Panc1 (cell line): ENCODE measurements at regions not wholly inside any gene's neighbourhood (a gene's known extent, or its start where the extent isn't known, plus 50 kb on each side); places are given as distances from the start of the nearest gene placed in this dataset.

Experiments used
- ATAC-seq: fragments of 200-7000 bp; cut with Tn5 transposase; 2 replicates; pipeline ENCODE4 v1.9.1; 2020; ENCODE audit warnings: mild to moderate bottlenecking, moderate library complexity
- BruUV-seq: library from RNA; stranded (reverse); fragments of 400-500 nt; replicated peaks from 2 replicates; lab custom pipeline; 2021; lab: Mats Ljungman, UMichigan
- CTCF ChIA-PET: fragments of 300-600 bp; sonication (Branson Sonifier 250); formaldehyde crosslinking; loops from one replicate; lab custom pipeline; 2022; ENCODE audit warnings: antibody characterized with exemption; lab: Charles Lee
- POLR2A ChIA-PET: fragments of 300-600 bp; sonication (Branson Sonifier 250); formaldehyde crosslinking; loops from one replicate; lab custom pipeline; 2022; ENCODE audit warnings: antibody characterized with exemption; lab: Charles Lee
- DNase-seq: peaks from one replicate; pipeline ENCODE4 v3.0.0-alpha.2; 2010; ENCODE audit warnings: low read depth, low spot score
- H3K27ac ChIP-seq: 2 replicates; pipeline ENCODE4 v1.5.1; 2011; ENCODE audit warnings: mild to moderate bottlenecking, low read length, inconsistent platforms
- H3K27me3 ChIP-seq: fragments of 200-500 bp; sonication (Bioruptor generic); 2 replicates; pipeline ENCODE4 v1.6.0; 2014; ENCODE audit warnings: low read length, inconsistent platforms; ENCODE audit not compliant: control insufficient read depth, insufficient read depth
- H3K36me3 ChIP-seq: fragments of 200-500 bp; sonication (Bioruptor generic); 2 replicates; pipeline ENCODE4 v1.5.1; 2014; ENCODE audit warnings: inconsistent platforms, mild to moderate bottlenecking, low read length, moderate library complexity; ENCODE audit not compliant: control insufficient read depth, insufficient read depth
- H3K4me1 ChIP-seq: 2 replicates; pipeline ENCODE4 v1.5.1; 2011; ENCODE audit warnings: inconsistent platforms, mild to moderate bottlenecking, low read length, moderate library complexity; ENCODE audit not compliant: control insufficient read depth, insufficient read depth
- H3K4me3 ChIP-seq, 2 experiments: 2 replicates each; pipeline ENCODE4 v1.5.1; 2011 to 2012; ENCODE audit warnings: low read depth in 2 of 2, low read length in 2 of 2, mild to moderate bottlenecking in 2 of 2, inconsistent platforms in 1 of 2, moderate library complexity in 1 of 2
- H3K9me3 ChIP-seq: fragments of 200-500 bp; sonication (Bioruptor generic); 2 replicates; pipeline ENCODE4 v1.5.1; 2014; ENCODE audit warnings: low read depth, mild to moderate bottlenecking, inconsistent platforms, low read length, moderate library complexity; ENCODE audit not compliant: control insufficient read depth, insufficient read depth
- CTCF ChIP-seq: fragments of 450-650 bp; IDR thresholded peaks from 2 replicates; pipeline ENCODE4 v1.5.1; 2017; ENCODE audit warnings: mild to moderate bottlenecking
- POLR2AphosphoS5 ChIP-seq: IDR thresholded peaks from 2 replicates; pipeline ENCODE4 v1.6.1; 2012; ENCODE audit warnings: mild to moderate bottlenecking, low read depth, low read length, moderate library complexity
- SIN3A ChIP-seq: IDR thresholded peaks from 2 replicates; pipeline ENCODE4 v1.6.1; 2012; ENCODE audit warnings: low read depth, mild to moderate bottlenecking, low read length, moderate library complexity, borderline replicate concordance; ENCODE audit not compliant: insufficient read depth
- TCF7L2 ChIP-seq: IDR thresholded peaks from 2 replicates; pipeline ENCODE4 v1.6.1; 2011; ENCODE audit warnings: mild to moderate bottlenecking, low read depth, low read length, inconsistent platforms
- in situ Hi-C: cut with HindIII; loops from 2 replicates; pipeline ENCODE4 v1.10.0; 2016; ENCODE audit warnings: low sequenced_read_pairs, low pct_unique_long_range_greater_than_20kb
- intact Hi-C: fragments of 100-400 bp; cut with micrococcal nuclease; formaldehyde crosslinking; loops from one replicate; pipeline ENCODE4 v1.10.0; 2022; ENCODE audit not compliant: unreplicated experiment
- TF ChIP-seq, protein P1 (sequence below), 2 experiments: IDR thresholded peaks; 2 replicates each; pipeline ENCODE4 v1.6.1; 2011 to 2012; ENCODE audit warnings: low read depth in 2 of 2, control low read depth in 1 of 2, low read length in 1 of 2, mild to moderate bottlenecking in 1 of 2, moderate library complexity in 1 of 2; ENCODE audit not compliant: insufficient read depth in 1 of 2

DNA sequence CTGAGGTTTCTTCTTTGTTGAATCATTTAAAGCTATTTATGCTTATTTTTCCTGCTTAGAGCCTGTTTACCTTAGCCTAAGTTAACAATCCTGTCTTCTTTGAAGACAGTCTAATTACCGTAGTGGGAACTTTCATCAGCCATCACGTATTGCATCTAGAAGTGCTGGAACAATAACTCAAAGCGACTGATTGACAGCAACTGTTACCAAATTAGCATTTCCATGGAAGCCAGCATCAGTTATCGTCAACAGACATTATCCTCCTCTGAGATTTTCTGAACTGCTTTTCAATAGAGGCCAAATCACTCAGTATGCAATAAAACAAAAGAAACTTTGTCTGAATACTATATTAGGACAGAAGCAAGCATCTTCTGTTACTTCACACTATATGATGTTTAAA is 433.3 kb upstream of the SLITRK1 start:
- H3K4me1 ChIP-seq: no peaks in the 10 kb centered on the region
- H3K36me3 ChIP-seq: no peaks in the 10 kb centered on the region
- CTCF ChIA-PET: no interaction called here
- H3K27ac ChIP-seq: no peak overlapping the region
- no peaks in the 10 kb centered on the region for H3K9me3 ChIP-seq
- no TSS peak for BruUV-seq
- TF ChIP-seq, protein P1, sequence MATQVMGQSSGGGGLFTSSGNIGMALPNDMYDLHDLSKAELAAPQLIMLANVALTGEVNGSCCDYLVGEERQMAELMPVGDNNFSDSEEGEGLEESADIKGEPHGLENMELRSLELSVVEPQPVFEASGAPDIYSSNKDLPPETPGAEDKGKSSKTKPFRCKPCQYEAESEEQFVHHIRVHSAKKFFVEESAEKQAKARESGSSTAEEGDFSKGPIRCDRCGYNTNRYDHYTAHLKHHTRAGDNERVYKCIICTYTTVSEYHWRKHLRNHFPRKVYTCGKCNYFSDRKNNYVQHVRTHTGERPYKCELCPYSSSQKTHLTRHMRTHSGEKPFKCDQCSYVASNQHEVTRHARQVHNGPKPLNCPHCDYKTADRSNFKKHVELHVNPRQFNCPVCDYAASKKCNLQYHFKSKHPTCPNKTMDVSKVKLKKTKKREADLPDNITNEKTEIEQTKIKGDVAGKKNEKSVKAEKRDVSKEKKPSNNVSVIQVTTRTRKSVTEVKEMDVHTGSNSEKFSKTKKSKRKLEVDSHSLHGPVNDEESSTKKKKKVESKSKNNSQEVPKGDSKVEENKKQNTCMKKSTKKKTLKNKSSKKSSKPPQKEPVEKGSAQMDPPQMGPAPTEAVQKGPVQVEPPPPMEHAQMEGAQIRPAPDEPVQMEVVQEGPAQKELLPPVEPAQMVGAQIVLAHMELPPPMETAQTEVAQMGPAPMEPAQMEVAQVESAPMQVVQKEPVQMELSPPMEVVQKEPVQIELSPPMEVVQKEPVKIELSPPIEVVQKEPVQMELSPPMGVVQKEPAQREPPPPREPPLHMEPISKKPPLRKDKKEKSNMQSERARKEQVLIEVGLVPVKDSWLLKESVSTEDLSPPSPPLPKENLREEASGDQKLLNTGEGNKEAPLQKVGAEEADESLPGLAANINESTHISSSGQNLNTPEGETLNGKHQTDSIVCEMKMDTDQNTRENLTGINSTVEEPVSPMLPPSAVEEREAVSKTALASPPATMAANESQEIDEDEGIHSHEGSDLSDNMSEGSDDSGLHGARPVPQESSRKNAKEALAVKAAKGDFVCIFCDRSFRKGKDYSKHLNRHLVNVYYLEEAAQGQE (IDR thresholded peaks at IDR 0.05; ENCODE audit: insufficient read depth in 1 of 2, low read depth in 2 of 2, low read length in 1 of 2): no peak
- TF ChIP-seq CTCF (no peak), TCF7L2 (no peak), SIN3A (no peak)
- ATAC-seq (no peak), DNase-seq (no peak)
- no peak overlapping the region for H3K4me3 ChIP-seq
- intact Hi-C loops: no loop called here
- in situ Hi-C loops: no loop called here
- POLR2A ChIA-PET: no interaction called here
- H3K27me3 ChIP-seq: no peaks in the 10 kb centered on the region

GRCh38 chr13:84303035-84303434 is 420.8 kb upstream of the SLITRK1 start:
- no peak overlapping the region for H3K27ac ChIP-seq
- POLR2A ChIA-PET: no interaction called here
- H3K27me3 ChIP-seq: no peaks in the 10 kb centered on the region
- no peak for DNase-seq
- CTCF ChIA-PET: no interaction called here
- intact Hi-C loops: no loop called here
- in situ Hi-C loops: no loop called here
- BruUV-seq: no TSS peak
- H3K4me3 ChIP-seq: no peak overlapping the region
- H3K4me1 ChIP-seq: no peaks in the 10 kb centered on the region
- H3K36me3 ChIP-seq: no peaks in the 10 kb centered on the region
- ATAC-seq: no peak
- no peaks in the 10 kb centered on the region for H3K9me3 ChIP-seq
- TF ChIP-seq TCF7L2 (no peak), POLR2AphosphoS5 (no peak), SIN3A (no peak), CTCF (no peak)
- TF ChIP-seq, protein P1 (IDR thresholded peaks at IDR 0.05; ENCODE audit: insufficient read depth in 1 of 2, low read depth in 2 of 2, low read length in 1 of 2): no peak
